NCI-H82 treated with DMSO at 0.1 percent for 48 hours (cell line): ENCODE measurements at regions not wholly inside any gene's neighbourhood (a gene's known extent, or its start where the extent isn't known, plus 50 kb on each side); places are given as distances from the start of the nearest gene placed in this dataset.

Experiments
- DNase-seq: peaks from one replicate; lab custom pipeline; 2025; ENCODE audit not compliant: unreplicated experiment; lab: John Stamatoyannopoulos, UW

- DNase-seq = no peak
Observed at GRCh38 chr6:117167520-117168271, 97.7 kb upstream of the VGLL2 start.

- no peak for DNase-seq
Observed at GRCh38 chr6:117168296-117169063, 96.9 kb upstream of the VGLL2 start.

GRCh38 chr6:117169064-117169665 is 96.2 kb upstream of the VGLL2 start:
- DNase-seq = no peak

- DNase-seq = no peak
Observed at GRCh38 chr6:117169781-117170281, 95.5 kb upstream of the VGLL2 start.

GRCh38 chr6:117174835-117175360 is 90.5 kb upstream of the VGLL2 start:
- no peak for DNase-seq

GRCh38 chr6:117188627-117189201 is 76.6 kb upstream of the VGLL2 start:
- DNase-seq = no peak

- DNase-seq = no peak
Observed at GRCh38 chr6:117191009-117191408, 74.3 kb upstream of the VGLL2 start.

- DNase-seq = no peak
Observed at GRCh38 chr6:117191448-117191847, 73.9 kb upstream of the VGLL2 start.

GRCh38 chr6:117194271-117194670 is 71.1 kb upstream of the VGLL2 start:
- no peak for DNase-seq

- DNase-seq = no peak
Observed at GRCh38 chr6:117194978-117195377, 70.4 kb upstream of the VGLL2 start.

- no peak for DNase-seq
Observed at GRCh38 chr6:117195728-117196127, 69.6 kb upstream of the VGLL2 start.

- no peak for DNase-seq
Observed at GRCh38 chr6:117200067-117200466, 65.3 kb upstream of the VGLL2 start.

- no peak for DNase-seq
Observed at GRCh38 chr6:117204903-117205302, 60.5 kb upstream of the VGLL2 start.

- DNase-seq = no peak
Observed at GRCh38 chr6:117205876-117206275, 59.5 kb upstream of the VGLL2 start.

- DNase-seq = no peak
Observed at GRCh38 chr6:117206522-117206921, 58.8 kb upstream of the VGLL2 start.

- DNase-seq = no peak
Observed at GRCh38 chr6:117206944-117207687, 58.2 kb upstream of the VGLL2 start.

GRCh38 chr6:117210279-117210678 is 55.1 kb upstream of the VGLL2 start:
- DNase-seq = no peak

- DNase-seq = no peak
Observed at GRCh38 chr6:117215353-117216090, 49.8 kb upstream of the VGLL2 start.
